H1 (cell line): ENCODE measurements at regions not wholly inside any gene's neighbourhood (a gene's known extent, or its start where the extent isn't known, plus 50 kb on each side); places are given as distances from the start of the nearest gene placed in this dataset.

Experiments
- CHD2 ChIP-seq: IDR thresholded peaks from 2 replicates; pipeline ENCODE4 v1.6.1; 2012; ENCODE audit warnings: low read length, improper control_type of control experiment
- EZH2 ChIP-seq: fragments of 200-600 bp; sonication (generic); IDR thresholded peaks from 2 replicates; pipeline ENCODE4 v1.7.1; 2012; ENCODE audit warnings: low read depth, mild to moderate bottlenecking, moderate library complexity, low read length, inconsistent platforms; ENCODE audit not compliant: severe bottlenecking
- NRF1 ChIP-seq: IDR thresholded peaks from 2 replicates; pipeline ENCODE4 v1.6.1; 2011; ENCODE audit warnings: mild to moderate bottlenecking, low read depth, low read length, improper control_type of control experiment
- SP1 ChIP-seq: IDR thresholded peaks from 2 replicates; pipeline ENCODE4 v1.6.1; 2011; ENCODE audit warnings: low read depth, low read length
- TF ChIP-seq, protein P1 (sequence below): IDR thresholded peaks from 2 replicates; pipeline ENCODE4 v1.6.1; 2012; ENCODE audit warnings: low read length, inconsistent platforms
- TF ChIP-seq, protein P2 (sequence below): IDR thresholded peaks from 2 replicates; pipeline ENCODE4 v1.6.1; 2011; ENCODE audit warnings: low read depth, mild to moderate bottlenecking, low read length; ENCODE audit not compliant: insufficient read depth

DNA sequence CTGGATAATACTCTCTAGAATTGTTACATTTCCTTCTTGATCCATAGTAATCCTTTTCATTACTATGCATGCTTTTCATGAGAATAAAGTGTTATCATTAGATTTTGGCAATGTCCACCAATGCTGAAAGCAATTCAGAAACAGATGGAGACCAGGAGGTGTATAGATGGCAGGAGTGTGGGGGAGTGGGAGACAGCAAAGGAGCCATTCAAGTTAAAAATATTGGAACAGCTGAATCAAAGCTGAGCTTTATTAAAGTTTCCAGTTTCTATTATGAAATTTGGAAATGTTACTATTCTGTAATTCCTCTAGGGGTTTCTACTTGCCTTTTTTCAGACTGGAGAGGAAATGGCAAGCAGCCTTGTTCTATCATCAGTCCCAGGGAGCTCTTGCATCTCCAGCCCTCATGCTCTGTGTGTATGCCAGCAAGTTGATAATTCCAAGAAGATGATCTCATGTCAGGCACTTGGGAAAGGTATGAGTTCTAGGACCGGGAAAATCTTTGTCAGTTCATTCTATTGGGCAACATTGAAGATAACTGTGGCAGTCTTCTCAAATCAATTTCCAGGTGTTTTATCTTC is 228.0 kb downstream of the CD109 start (continued):
- TF ChIP-seq, protein P1, sequence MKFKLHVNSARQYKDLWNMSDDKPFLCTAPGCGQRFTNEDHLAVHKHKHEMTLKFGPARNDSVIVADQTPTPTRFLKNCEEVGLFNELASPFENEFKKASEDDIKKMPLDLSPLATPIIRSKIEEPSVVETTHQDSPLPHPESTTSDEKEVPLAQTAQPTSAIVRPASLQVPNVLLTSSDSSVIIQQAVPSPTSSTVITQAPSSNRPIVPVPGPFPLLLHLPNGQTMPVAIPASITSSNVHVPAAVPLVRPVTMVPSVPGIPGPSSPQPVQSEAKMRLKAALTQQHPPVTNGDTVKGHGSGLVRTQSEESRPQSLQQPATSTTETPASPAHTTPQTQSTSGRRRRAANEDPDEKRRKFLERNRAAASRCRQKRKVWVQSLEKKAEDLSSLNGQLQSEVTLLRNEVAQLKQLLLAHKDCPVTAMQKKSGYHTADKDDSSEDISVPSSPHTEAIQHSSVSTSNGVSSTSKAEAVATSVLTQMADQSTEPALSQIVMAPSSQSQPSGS = no peak
- TF ChIP-seq SP1 (no peak), NRF1 (no peak), CHD2 (no peak), EZH2 (no peak)
- TF ChIP-seq, protein P2, sequence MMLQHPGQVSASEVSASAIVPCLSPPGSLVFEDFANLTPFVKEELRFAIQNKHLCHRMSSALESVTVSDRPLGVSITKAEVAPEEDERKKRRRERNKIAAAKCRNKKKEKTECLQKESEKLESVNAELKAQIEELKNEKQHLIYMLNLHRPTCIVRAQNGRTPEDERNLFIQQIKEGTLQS = no peak
